ENCODE measurements at regions not wholly inside any gene's neighbourhood (a gene's known extent, or its start where the extent isn't known, plus 50 kb on each side); places are given as distances from the start of the nearest gene placed in this dataset.
A peak's percentile ranks its signal among the peaks of the same experiment; 100 is the strongest.

DNA sequence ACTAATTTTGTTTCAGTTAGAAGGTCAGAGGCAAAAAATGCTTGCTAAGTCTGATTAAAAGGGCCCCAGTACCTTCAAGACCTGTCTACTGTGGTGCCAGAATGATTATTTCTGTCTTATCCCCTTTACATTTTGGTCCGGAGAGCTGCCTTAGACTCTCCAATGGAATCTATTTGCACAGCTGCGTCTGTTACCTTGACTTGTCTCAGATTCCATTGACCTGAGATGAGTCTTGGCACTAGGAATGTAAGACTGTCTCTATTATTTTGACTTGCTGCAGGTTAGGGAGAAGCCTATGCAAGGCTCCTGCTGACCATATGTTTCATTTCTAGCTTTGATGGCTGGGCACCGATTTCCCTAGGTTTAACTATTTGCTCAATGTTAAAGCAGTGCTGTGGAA is 457.6 kb downstream of the KCTD8 start:
- no peak for TF ChIP-seq CTCF (conservative IDR thresholded peaks at IDR 0.05; ENCODE audit: control insufficient read depth, insufficient read depth, low read depth, low read length)
- no peak overlapping the region for H3K4me3 ChIP-seq (ENCODE audit: control insufficient read depth, low read depth, low read length)
- DNase-seq (ENCODE audit: low read depth): no peak

- no peak overlapping the region for H3K4me3 ChIP-seq (ENCODE audit: control insufficient read depth, low read depth, low read length)
- TF ChIP-seq CTCF (conservative IDR thresholded peaks at IDR 0.05; ENCODE audit: control insufficient read depth, insufficient read depth, low read depth, low read length): no peak
- DNase-seq (ENCODE audit: low read depth): no peak
Observed at GRCh38 chr4:43992552-43992951, 456.1 kb downstream of the KCTD8 start.

GRCh38 chr4:43993196-43993902 is 455.3 kb downstream of the KCTD8 start:
- no peak for DNase-seq (ENCODE audit: low read depth)
- no peak for TF ChIP-seq CTCF (conservative IDR thresholded peaks at IDR 0.05; ENCODE audit: control insufficient read depth, insufficient read depth, low read depth, low read length)

DNA sequence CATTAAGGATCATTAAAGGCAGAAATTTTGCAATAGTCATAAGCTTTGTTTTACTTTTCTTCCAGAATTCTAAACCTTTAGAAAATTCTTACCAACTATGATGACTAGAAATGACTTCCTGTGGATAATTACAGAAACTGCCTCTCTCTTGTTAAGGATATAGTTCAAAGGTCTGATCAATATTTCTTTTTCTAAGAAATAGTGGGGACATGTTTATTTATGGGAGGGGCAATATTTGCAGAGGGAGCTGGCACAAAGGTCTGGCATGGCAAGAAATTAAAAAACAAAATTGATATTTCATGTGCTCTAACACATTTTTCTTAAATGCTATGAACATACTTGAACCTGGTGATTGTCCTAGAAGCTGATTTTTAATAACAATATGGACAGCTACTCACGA is 448.9 kb downstream of the KCTD8 start:
- no peak for DNase-seq (ENCODE audit: low read depth)
- H3K4me3 ChIP-seq (ENCODE audit: control insufficient read depth, low read depth, low read length): no peak overlapping the region
- no peak for TF ChIP-seq CTCF (conservative IDR thresholded peaks at IDR 0.05; ENCODE audit: control insufficient read depth, insufficient read depth, low read depth, low read length)

More at GRCh38 chr4:43993196-43993902, 455.3 kb downstream of the KCTD8 start:
- H3K4me3 ChIP-seq (ENCODE audit: control insufficient read depth, low read depth, low read length): no peak overlapping the region

DNA sequence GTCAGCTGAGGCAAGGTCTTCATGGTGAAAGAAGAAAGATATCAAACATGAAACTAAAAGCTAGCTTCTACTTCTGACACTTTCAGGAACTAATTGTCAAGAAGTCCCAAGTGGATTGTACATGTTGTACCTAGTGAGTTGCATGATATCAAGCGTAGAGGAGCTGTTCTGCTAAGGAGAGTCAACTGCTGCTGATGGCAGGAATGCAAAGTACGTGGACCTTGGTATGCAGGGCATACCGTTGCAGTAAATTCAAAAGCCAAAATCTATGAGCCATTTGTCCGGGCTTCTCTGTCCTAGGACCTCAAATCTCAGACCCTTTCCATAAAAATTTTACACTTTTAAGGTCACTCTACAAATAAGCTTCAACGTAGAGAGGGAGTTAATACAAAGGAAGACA is 446.2 kb downstream of the KCTD8 start:
- DNase-seq (ENCODE audit: low read depth): no peak
- no peak for TF ChIP-seq CTCF (conservative IDR thresholded peaks at IDR 0.05; ENCODE audit: control insufficient read depth, insufficient read depth, low read depth, low read length)

DNA sequence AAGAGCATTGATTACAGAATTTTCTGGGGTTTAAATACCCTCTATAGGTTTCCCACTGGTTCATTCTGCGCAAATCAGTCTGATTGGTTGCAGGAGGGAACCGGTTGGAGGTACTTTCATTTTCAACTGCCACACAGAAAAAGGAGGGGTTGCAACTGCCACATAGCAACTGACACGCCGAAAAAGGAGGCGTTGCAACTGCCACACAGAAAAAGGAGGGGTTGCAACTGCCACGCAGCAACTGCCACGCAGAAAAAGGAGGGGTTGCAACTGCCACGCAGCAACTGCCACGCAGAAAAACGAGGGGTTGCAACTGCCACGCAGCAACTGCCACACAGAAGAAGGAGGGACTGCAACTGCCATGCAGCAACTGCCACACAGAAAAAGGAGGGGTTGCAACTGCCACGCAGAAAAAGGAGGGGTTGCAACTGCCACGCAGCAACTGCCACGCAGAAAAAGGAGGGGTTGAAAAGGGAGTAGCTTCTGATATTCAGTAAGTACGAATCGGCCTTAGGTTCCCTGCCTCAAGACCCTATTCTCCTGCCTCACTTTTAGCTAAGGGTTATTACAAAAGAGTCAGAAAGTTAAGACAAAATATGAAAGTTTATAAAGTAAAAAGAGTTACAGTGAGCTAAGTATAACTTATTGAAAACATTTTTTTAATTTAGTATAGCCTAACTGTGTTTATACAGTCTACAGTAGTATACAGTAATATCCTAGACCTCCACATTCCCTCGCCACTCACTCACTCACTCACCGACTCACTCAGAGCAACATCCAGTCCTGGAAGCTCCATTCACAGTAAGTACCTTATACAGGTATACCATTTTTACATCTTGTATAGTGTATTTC is 431.8 kb downstream of the KCTD8 start:
- H3K4me3 ChIP-seq (ENCODE audit: control insufficient read depth, low read depth, low read length): no peak overlapping the region
- TF ChIP-seq CTCF (conservative IDR thresholded peaks at IDR 0.05; ENCODE audit: control insufficient read depth, insufficient read depth, low read depth, low read length): no peak
- DNase-seq (ENCODE audit: low read depth): peak; percentile 2

More for the DNA sequence above, 446.2 kb downstream of the KCTD8 start:
- no peak overlapping the region for H3K4me3 ChIP-seq (ENCODE audit: control insufficient read depth, low read depth, low read length)
